Fibroblast of upper back skin (primary cell): ENCODE measurements at regions not wholly inside any gene's neighbourhood (a gene's known extent, or its start where the extent isn't known, plus 50 kb on each side); places are given as distances from the start of the nearest gene placed in this dataset.
A peak's percentile ranks its signal among the peaks of the same experiment; 100 is the strongest.

Experiments
- DNase-seq: peaks from one replicate; pipeline ENCODE4 v3.0.0-alpha.2; 2013

- DNase-seq = no peak
These were observed 142.0 kb upstream of the CCL2 start for GRCh38 chr17:34113089-34113488.

- no peak for DNase-seq
These were observed 140.9 kb upstream of the CCL2 start for GRCh38 chr17:34114174-34114573.

- no peak for DNase-seq
These were observed 138.8 kb upstream of the CCL2 start for GRCh38 chr17:34116306-34116705.

- DNase-seq = no peak
These were observed 137.8 kb upstream of the CCL2 start for GRCh38 chr17:34117332-34117731.

GRCh38 chr17:34117811-34118210 is 137.3 kb upstream of the CCL2 start:
- DNase-seq = no peak

- no peak for DNase-seq
These were observed 136.5 kb upstream of the CCL2 start for GRCh38 chr17:34118564-34118963.

- no peak for DNase-seq
These were observed 133.8 kb upstream of the CCL2 start for GRCh38 chr17:34121311-34121710.

GRCh38 chr17:34122515-34122914 is 132.6 kb upstream of the CCL2 start:
- DNase-seq = no peak

GRCh38 chr17:34125010-34125409 is 130.1 kb upstream of the CCL2 start:
- no peak for DNase-seq

GRCh38 chr17:34125921-34126320 is 129.2 kb upstream of the CCL2 start:
- no peak for DNase-seq

GRCh38 chr17:34126496-34126895 is 128.6 kb upstream of the CCL2 start:
- no peak for DNase-seq

- no peak for DNase-seq
These were observed 128.1 kb upstream of the CCL2 start for GRCh38 chr17:34126965-34127364.

GRCh38 chr17:34130544-34130943 is 124.5 kb upstream of the CCL2 start:
- DNase-seq = no peak

- no peak for DNase-seq
These were observed 123.7 kb upstream of the CCL2 start for GRCh38 chr17:34131386-34131785.

- DNase-seq = no peak
These were observed 121.7 kb upstream of the CCL2 start for GRCh38 chr17:34133350-34133749.

- no peak for DNase-seq
These were observed 119.2 kb upstream of the CCL2 start for GRCh38 chr17:34135841-34136240.

- no peak for DNase-seq
These were observed 115.1 kb upstream of the CCL2 start for GRCh38 chr17:34140006-34140405.

- DNase-seq = no peak
These were observed 113.5 kb upstream of the CCL2 start for GRCh38 chr17:34141590-34141989.

GRCh38 chr17:34143430-34143829 is 111.7 kb upstream of the CCL2 start:
- no peak for DNase-seq

GRCh38 chr17:34146440-34147043 is 108.5 kb upstream of the CCL2 start:
- DNase-seq = no peak

- peak; percentile 59 for DNase-seq
These were observed 104.0 kb upstream of the CCL2 start for GRCh38 chr17:34151102-34151501.

GRCh38 chr17:34153991-34154390 is 101.1 kb upstream of the CCL2 start:
- no peak for DNase-seq

- no peak for DNase-seq
These were observed 99.9 kb upstream of the CCL2 start for GRCh38 chr17:34154961-34155730.

- no peak for DNase-seq
These were observed 99.1 kb upstream of the CCL2 start for GRCh38 chr17:34155947-34156346.

- DNase-seq = no peak
These were observed 98.7 kb upstream of the CCL2 start for GRCh38 chr17:34156401-34156740.
